AG09309 (cell line): ENCODE measurements at regions not wholly inside any gene's neighbourhood (a gene's known extent, or its start where the extent isn't known, plus 50 kb on each side); places are given as distances from the start of the nearest gene placed in this dataset.

Experiments used
- DNase-seq: peaks from one replicate; pipeline ENCODE4 v3.0.0-alpha.2; 2010; ENCODE audit warnings: low read depth
- H3K4me3 ChIP-seq: 2 replicates; pipeline ENCODE4 v1.5.1; 2011; ENCODE audit warnings: mild to moderate bottlenecking, low read depth, low read length, moderate library complexity; ENCODE audit not compliant: control insufficient read depth
- CTCF ChIP-seq: IDR thresholded peaks from 2 replicates; pipeline ENCODE4 v1.5.1; 2011; ENCODE audit warnings: mild to moderate bottlenecking, low read depth, low read length, inconsistent platforms; ENCODE audit not compliant: insufficient read depth, control insufficient read depth; ENCODE audit errors: missing control alignments

- no peak for TF ChIP-seq CTCF
- no peak for DNase-seq
- H3K4me3 ChIP-seq: no peak overlapping the region
These were observed 78.4 kb downstream of the MACIR start for GRCh38 chr5:103336941-103337340.

GRCh38 chr5:103333376-103333775, 74.8 kb downstream of the MACIR start:
- H3K4me3 ChIP-seq: no peak overlapping the region
- no peak for TF ChIP-seq CTCF
- DNase-seq: no peak

GRCh38 chr5:103330875-103331274, 72.3 kb downstream of the MACIR start:
- TF ChIP-seq CTCF: no peak
- no peak overlapping the region for H3K4me3 ChIP-seq
- DNase-seq: no peak
